HEK293 (cell line): ENCODE measurements at regions not wholly inside any gene's neighbourhood (a gene's known extent, or its start where the extent isn't known, plus 50 kb on each side); places are given as distances from the start of the nearest gene placed in this dataset.

Experiments
- CTCF ChIA-PET: fragments of 350-600 bp; formaldehyde crosslinking; extraction: SDS; loops from one replicate; lab custom pipeline; 2021; ENCODE audit warnings: antibody characterized with exemption; lab: Yijun Ruan, JAX
- POLR2A ChIA-PET: fragments of 300-600 bp; formaldehyde crosslinking; extraction: SDS; loops from one replicate; lab custom pipeline; 2020; ENCODE audit warnings: antibody characterized with exemption, inconsistent platforms; lab: Yijun Ruan, JAX
- H3K27ac ChIP-seq: fragments of 200-500 bp; sonication (Bioruptor generic); 2 replicates; pipeline ENCODE4 v1.5.1; 2014; ENCODE audit warnings: low read depth, low read length, control low read depth, inconsistent platforms; ENCODE audit errors: extremely low read depth
- H3K36me3 ChIP-seq, 2 experiments: fragments of 200-500 bp in 1 of 2; sonication (Bioruptor generic) in 1 of 2; 1 replicate in 1 of 2; 2 replicates in 1 of 2; pipeline ENCODE4 v1.5.1; 2014 to 2017; ENCODE audit warnings: inconsistent platforms in 2 of 2, low read length in 2 of 2; ENCODE audit not compliant: control insufficient read depth in 2 of 2, insufficient read depth in 1 of 2
- H3K4me1 ChIP-seq: fragments of 200-500 bp; sonication (Bioruptor generic); 2 replicates; pipeline ENCODE4 v1.5.1; 2014; ENCODE audit warnings: mild to moderate bottlenecking, low read length, inconsistent platforms; ENCODE audit not compliant: control insufficient read depth, insufficient read depth
- H3K4me3 ChIP-seq: 2 replicates; pipeline ENCODE4 v1.5.1; 2011; ENCODE audit warnings: low read depth, mild to moderate bottlenecking, control low read depth, low read length, moderate library complexity
- H3K9me3 ChIP-seq: fragments of 200-500 bp; sonication (Bioruptor generic); 2 replicates; pipeline ENCODE4 v1.5.1; 2014; ENCODE audit warnings: low read depth, low read length, inconsistent platforms; ENCODE audit not compliant: control insufficient read depth, insufficient read depth
- HOXC10 ChIP-seq: sonication (generic); formaldehyde crosslinking; IDR thresholded peaks from 2 replicates; pipeline ENCODE4 v1.8.1; 2023; ENCODE audit warnings: mild to moderate bottlenecking, missing genetic modification reagents
- KLF1 ChIP-seq: fragments of 450-650 bp; formaldehyde crosslinking; IDR thresholded peaks from 2 replicates; pipeline ENCODE4 v1.5.1; 2016; ENCODE audit warnings: missing biosample characterization, missing genetic modification characterization
- KLF7 ChIP-seq: fragments of 450-650 bp; formaldehyde crosslinking; IDR thresholded peaks from 2 replicates; pipeline ENCODE4 v1.5.1; 2016; ENCODE audit warnings: missing biosample characterization, missing genetic modification characterization, borderline replicate concordance
- SETDB1 ChIP-seq: IDR thresholded peaks from one replicate; pipeline ENCODE4 v1.6.1; 2017; ENCODE audit warnings: mild to moderate bottlenecking, low read length, moderate library complexity, mixed read lengths; ENCODE audit not compliant: insufficient read length
- ZBTB1 ChIP-seq: fragments of 450-650 bp; formaldehyde crosslinking; IDR thresholded peaks from 2 replicates; pipeline ENCODE4 v1.5.1; 2016; ENCODE audit warnings: missing biosample characterization, missing genetic modification characterization
- ZFHX2 ChIP-seq: fragments of 450-650 bp; formaldehyde crosslinking; conservative IDR thresholded peaks from 2 replicates; pipeline ENCODE4 v1.5.1; 2016; ENCODE audit warnings: missing biosample characterization, missing genetic modification characterization
- ZFP37 ChIP-seq: fragments of 450-650 bp; formaldehyde crosslinking; IDR thresholded peaks from 2 replicates; pipeline ENCODE4 v1.5.1; 2016; ENCODE audit warnings: missing biosample characterization, missing genetic modification characterization
- ZIC2 ChIP-seq: fragments of 450-650 bp; formaldehyde crosslinking; IDR thresholded peaks from 2 replicates; pipeline ENCODE4 v1.5.1; 2016; ENCODE audit warnings: missing biosample characterization, missing genetic modification characterization
- ZNF10 ChIP-seq: fragments of 450-650 bp; formaldehyde crosslinking; IDR thresholded peaks from 2 replicates; pipeline ENCODE4 v1.5.1; 2017; ENCODE audit warnings: missing biosample characterization, missing genetic modification characterization
- ZNF155 ChIP-seq: fragments of 450-650 bp; formaldehyde crosslinking; IDR thresholded peaks from 2 replicates; pipeline ENCODE4 v1.5.1; 2016; ENCODE audit warnings: missing biosample characterization, missing genetic modification characterization
- ZNF16 ChIP-seq: fragments of 450-650 bp; formaldehyde crosslinking; IDR thresholded peaks from 2 replicates; pipeline ENCODE4 v1.5.1; 2016; ENCODE audit warnings: low read depth, missing biosample characterization, missing genetic modification characterization
- ZNF221 ChIP-seq: fragments of 450-650 bp; formaldehyde crosslinking; IDR thresholded peaks from 2 replicates; pipeline ENCODE4 v1.5.1; 2017; ENCODE audit warnings: missing biosample characterization, missing genetic modification characterization, borderline replicate concordance
- ZNF223 ChIP-seq: fragments of 450-650 bp; formaldehyde crosslinking; IDR thresholded peaks from 2 replicates; pipeline ENCODE4 v1.5.1; 2016; ENCODE audit warnings: missing biosample characterization, missing genetic modification characterization
- ZNF416 ChIP-seq: fragments of 450-650 bp; formaldehyde crosslinking; IDR thresholded peaks from 2 replicates; pipeline ENCODE4 v1.5.1; 2016; ENCODE audit warnings: missing biosample characterization, missing genetic modification characterization
- ZNF501 ChIP-seq: fragments of 450-650 bp; formaldehyde crosslinking; IDR thresholded peaks from 2 replicates; pipeline ENCODE4 v1.5.1; 2016; ENCODE audit warnings: missing biosample characterization, missing genetic modification characterization
- ZNF549 ChIP-seq: fragments of 450-650 bp; IDR thresholded peaks from 2 replicates; pipeline ENCODE4 v1.5.1; 2018; ENCODE audit warnings: missing biosample characterization, missing genetic modification characterization, mild to moderate bottlenecking, inconsistent platforms, moderate library complexity
- ZNF585B ChIP-seq: fragments of 450-650 bp; formaldehyde crosslinking; IDR thresholded peaks from 2 replicates; pipeline ENCODE4 v1.5.1; 2016; ENCODE audit warnings: missing biosample characterization, missing genetic modification characterization
- ZNF610 ChIP-seq: fragments of 450-650 bp; formaldehyde crosslinking; IDR thresholded peaks from 2 replicates; pipeline ENCODE4 v1.5.1; 2016; ENCODE audit warnings: missing biosample characterization, missing genetic modification characterization, borderline replicate concordance
- ZNF629 ChIP-seq: fragments of 450-650 bp; formaldehyde crosslinking; IDR thresholded peaks from 2 replicates; pipeline ENCODE4 v1.5.1; 2017; ENCODE audit warnings: missing biosample characterization, missing genetic modification characterization
- ZNF76 ChIP-seq: fragments of 450-650 bp; formaldehyde crosslinking; IDR thresholded peaks from 2 replicates; pipeline ENCODE4; 2016; ENCODE audit warnings: low read depth, missing biosample characterization, missing genetic modification characterization, borderline replicate concordance
- ZNF777 ChIP-seq: fragments of 450-650 bp; formaldehyde crosslinking; IDR thresholded peaks from 2 replicates; pipeline ENCODE4 v1.5.1; 2017; ENCODE audit warnings: missing biosample characterization, missing genetic modification characterization, borderline replicate concordance
- ZNF843 ChIP-seq: fragments of 450-650 bp; formaldehyde crosslinking; IDR thresholded peaks from 2 replicates; pipeline ENCODE4 v1.5.1; 2016; ENCODE audit warnings: missing biosample characterization, missing genetic modification characterization
- TF ChIP-seq, protein P1 (sequence below): fragments of 450-650 bp; formaldehyde crosslinking; IDR thresholded peaks from 2 replicates; pipeline ENCODE4 v1.5.1; 2016; ENCODE audit warnings: missing biosample characterization, missing genetic modification characterization
- TF ChIP-seq, protein P2 (sequence below): fragments of 450-650 bp; formaldehyde crosslinking; IDR thresholded peaks from 2 replicates; pipeline ENCODE4 v1.5.1; 2016; ENCODE audit warnings: missing biosample characterization, missing genetic modification characterization
- TF ChIP-seq, protein P3 (sequence below): fragments of 450-650 bp; IDR thresholded peaks from 2 replicates; pipeline ENCODE4 v1.5.1; 2018; ENCODE audit warnings: missing biosample characterization, missing genetic modification characterization
- TF ChIP-seq, protein P4 (sequence below): fragments of 450-650 bp; formaldehyde crosslinking; IDR thresholded peaks from 2 replicates; pipeline ENCODE4 v1.5.1; 2016; ENCODE audit warnings: missing biosample characterization, missing genetic modification characterization
- TF ChIP-seq, protein P5 (sequence below): fragments of 450-650 bp; formaldehyde crosslinking; IDR thresholded peaks from 2 replicates; pipeline ENCODE4 v1.5.1; 2016; ENCODE audit warnings: missing biosample characterization, missing genetic modification characterization, borderline replicate concordance

DNA sequence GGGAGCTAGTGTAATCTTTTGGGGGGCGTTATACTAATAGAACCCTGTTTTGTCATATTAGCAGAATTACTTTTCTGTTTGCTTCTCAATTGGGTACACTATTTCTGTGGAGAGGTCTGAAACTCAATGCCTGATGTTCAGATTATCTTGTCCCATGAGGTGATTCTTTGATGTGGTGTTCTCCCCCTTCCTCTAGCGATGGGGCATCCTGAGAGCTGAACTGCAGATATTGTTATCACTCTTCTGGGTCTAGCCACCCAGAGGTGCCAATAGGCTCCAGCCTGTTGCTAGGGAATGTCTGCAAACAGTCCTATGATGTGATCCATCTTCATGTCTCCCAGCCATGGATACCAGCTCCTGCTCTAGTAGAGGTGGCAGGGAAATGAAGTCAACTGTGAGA, 233.1 kb upstream of the RASA1 start:
- ChIA-PET CTCF (interaction anchor here (0.6 to 1.1 kb wide), 2 partner anchors 33 to 814 kb away, joined by 3 read pairs; no protein-coding TSS in a partner anchor), POLR2A (no interaction called here)
- Histone ChIP-seq H3K27ac (no peak overlapping the region), H3K9me3 (no peaks in the 10 kb centered on the region), H3K4me1 (no peaks in the 10 kb centered on the region), H3K4me3 (no peak overlapping the region), H3K36me3 (no peaks in the 10 kb centered on the region)
- TF ChIP-seq ZNF416 (tag by site-specific recombination) (no peak), KLF7 (no peak), ZFHX2 (tag by site-specific recombination) (no peak), ZNF610 (no peak), ZNF585B (no peak), ZIC2 (tag by site-specific recombination) (no peak), ZNF221 (no peak), ZNF223 (tag by site-specific recombination) (no peak), KLF1 (tag by site-specific recombination) (no peak)
- TF ChIP-seq, protein P1, sequence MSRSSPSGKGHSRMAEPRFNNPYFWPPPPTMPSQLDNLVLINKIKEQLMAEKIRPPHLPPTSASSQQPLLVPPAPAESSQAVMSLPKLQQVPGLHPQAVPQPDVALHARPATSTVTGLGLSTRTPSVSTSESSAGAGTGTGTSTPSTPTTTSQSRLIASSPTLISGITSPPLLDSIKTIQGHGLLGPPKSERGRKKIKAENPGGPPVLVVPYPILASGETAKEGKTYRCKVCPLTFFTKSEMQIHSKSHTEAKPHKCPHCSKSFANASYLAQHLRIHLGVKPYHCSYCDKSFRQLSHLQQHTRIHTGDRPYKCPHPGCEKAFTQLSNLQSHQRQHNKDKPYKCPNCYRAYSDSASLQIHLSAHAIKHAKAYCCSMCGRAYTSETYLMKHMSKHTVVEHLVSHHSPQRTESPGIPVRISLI (tag by site-specific recombination): no peak
- TF ChIP-seq, protein P2, sequence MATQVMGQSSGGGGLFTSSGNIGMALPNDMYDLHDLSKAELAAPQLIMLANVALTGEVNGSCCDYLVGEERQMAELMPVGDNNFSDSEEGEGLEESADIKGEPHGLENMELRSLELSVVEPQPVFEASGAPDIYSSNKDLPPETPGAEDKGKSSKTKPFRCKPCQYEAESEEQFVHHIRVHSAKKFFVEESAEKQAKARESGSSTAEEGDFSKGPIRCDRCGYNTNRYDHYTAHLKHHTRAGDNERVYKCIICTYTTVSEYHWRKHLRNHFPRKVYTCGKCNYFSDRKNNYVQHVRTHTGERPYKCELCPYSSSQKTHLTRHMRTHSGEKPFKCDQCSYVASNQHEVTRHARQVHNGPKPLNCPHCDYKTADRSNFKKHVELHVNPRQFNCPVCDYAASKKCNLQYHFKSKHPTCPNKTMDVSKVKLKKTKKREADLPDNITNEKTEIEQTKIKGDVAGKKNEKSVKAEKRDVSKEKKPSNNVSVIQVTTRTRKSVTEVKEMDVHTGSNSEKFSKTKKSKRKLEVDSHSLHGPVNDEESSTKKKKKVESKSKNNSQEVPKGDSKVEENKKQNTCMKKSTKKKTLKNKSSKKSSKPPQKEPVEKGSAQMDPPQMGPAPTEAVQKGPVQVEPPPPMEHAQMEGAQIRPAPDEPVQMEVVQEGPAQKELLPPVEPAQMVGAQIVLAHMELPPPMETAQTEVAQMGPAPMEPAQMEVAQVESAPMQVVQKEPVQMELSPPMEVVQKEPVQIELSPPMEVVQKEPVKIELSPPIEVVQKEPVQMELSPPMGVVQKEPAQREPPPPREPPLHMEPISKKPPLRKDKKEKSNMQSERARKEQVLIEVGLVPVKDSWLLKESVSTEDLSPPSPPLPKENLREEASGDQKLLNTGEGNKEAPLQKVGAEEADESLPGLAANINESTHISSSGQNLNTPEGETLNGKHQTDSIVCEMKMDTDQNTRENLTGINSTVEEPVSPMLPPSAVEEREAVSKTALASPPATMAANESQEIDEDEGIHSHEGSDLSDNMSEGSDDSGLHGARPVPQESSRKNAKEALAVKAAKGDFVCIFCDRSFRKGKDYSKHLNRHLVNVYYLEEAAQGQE (tag by site-specific recombination): no peak
- TF ChIP-seq, protein P3, sequence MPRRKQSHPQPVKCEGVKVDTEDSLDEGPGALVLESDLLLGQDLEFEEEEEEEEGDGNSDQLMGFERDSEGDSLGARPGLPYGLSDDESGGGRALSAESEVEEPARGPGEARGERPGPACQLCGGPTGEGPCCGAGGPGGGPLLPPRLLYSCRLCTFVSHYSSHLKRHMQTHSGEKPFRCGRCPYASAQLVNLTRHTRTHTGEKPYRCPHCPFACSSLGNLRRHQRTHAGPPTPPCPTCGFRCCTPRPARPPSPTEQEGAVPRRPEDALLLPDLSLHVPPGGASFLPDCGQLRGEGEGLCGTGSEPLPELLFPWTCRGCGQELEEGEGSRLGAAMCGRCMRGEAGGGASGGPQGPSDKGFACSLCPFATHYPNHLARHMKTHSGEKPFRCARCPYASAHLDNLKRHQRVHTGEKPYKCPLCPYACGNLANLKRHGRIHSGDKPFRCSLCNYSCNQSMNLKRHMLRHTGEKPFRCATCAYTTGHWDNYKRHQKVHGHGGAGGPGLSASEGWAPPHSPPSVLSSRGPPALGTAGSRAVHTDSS (tag by site-specific recombination): no peak
- TF ChIP-seq, all 188 proteins: peak for 0

DNA sequence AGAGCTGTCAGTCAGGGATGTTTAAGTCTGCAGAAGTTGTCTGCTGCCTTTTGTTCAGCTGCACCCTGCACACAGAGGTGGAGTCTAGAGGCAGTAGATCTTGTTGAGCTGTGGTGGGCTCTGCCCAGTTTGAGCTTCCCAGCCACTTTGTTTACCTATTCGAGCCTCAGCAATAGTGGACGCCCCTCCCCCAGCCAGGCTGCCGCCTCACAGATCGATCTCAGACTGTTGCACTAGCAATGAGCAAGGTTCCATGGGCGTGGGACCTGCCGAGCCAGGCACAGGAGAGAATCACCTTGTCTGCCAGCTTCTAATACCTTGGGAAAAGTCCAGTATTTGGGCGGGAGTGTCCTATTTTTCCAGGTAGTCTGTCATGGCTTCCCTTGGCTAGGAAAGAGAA, 225.1 kb upstream of the RASA1 start:
- ChIA-PET CTCF (interaction anchor here (0.6 kb wide), 1 partner anchor 448 kb away, joined by 3 read pairs; no protein-coding TSS in a partner anchor), POLR2A (no interaction called here)
- no peak overlapping the region for H3K4me3 ChIP-seq
- no peaks in the 10 kb centered on the region for H3K9me3 ChIP-seq
- H3K36me3 ChIP-seq: no peaks in the 10 kb centered on the region
- no peaks in the 10 kb centered on the region for H3K4me1 ChIP-seq
- H3K27ac ChIP-seq: no peak overlapping the region
- TF ChIP-seq ZNF155 (tag by site-specific recombination): no peak
- TF ChIP-seq ZNF629 (tag by site-specific recombination): no peak
- no peak for TF ChIP-seq SETDB1
- no peak for TF ChIP-seq HOXC10 (CRISPR knock-in tag)
- no peak for TF ChIP-seq ZNF16 (tag by site-specific recombination)
- TF ChIP-seq, protein P4, sequence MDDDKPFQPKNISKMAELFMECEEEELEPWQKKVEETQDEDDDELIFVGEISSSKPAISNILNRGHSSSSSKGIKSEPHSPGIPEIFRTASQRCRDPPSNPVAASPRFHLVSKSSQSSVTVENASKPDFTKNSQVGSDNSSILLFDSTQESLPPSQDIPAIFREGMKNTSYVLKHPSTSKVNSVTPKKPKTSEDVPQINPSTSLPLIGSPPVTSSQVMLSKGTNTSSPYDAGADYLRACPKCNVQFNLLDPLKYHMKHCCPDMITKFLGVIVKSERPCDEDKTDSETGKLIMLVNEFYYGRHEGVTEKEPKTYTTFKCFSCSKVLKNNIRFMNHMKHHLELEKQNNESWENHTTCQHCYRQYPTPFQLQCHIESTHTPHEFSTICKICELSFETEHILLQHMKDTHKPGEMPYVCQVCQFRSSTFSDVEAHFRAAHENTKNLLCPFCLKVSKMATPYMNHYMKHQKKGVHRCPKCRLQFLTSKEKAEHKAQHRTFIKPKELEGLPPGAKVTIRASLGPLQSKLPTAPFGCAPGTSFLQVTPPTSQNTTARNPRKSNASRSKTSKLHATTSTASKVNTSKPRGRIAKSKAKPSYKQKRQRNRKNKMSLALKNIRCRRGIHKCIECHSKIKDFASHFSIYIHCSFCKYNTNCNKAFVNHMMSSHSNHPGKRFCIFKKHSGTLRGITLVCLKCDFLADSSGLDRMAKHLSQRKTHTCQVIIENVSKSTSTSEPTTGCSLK (tag by site-specific recombination): no peak
- no peak for TF ChIP-seq ZNF76 (tag by site-specific recombination)
- TF ChIP-seq ZBTB1: no peak
- no peak for TF ChIP-seq ZNF549 (tag by site-specific recombination)
- no peak for TF ChIP-seq ZNF10 (tag by site-specific recombination)
- TF ChIP-seq, protein P5, sequence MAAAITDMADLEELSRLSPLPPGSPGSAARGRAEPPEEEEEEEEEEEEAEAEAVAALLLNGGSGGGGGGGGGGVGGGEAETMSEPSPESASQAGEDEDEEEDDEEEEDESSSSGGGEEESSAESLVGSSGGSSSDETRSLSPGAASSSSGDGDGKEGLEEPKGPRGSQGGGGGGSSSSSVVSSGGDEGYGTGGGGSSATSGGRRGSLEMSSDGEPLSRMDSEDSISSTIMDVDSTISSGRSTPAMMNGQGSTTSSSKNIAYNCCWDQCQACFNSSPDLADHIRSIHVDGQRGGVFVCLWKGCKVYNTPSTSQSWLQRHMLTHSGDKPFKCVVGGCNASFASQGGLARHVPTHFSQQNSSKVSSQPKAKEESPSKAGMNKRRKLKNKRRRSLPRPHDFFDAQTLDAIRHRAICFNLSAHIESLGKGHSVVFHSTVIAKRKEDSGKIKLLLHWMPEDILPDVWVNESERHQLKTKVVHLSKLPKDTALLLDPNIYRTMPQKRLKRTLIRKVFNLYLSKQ: no peak
- TF ChIP-seq ZNF777: no peak
- TF ChIP-seq ZNF501 (tag by site-specific recombination): no peak
- no peak for TF ChIP-seq ZNF843 (tag by site-specific recombination)
- no peak for TF ChIP-seq ZFP37 (tag by site-specific recombination)
